WTC11 (cell line): ENCODE measurements at regions not wholly inside any gene's neighbourhood (a gene's known extent, or its start where the extent isn't known, plus 50 kb on each side); places are given as distances from the start of the nearest gene placed in this dataset.

Experiments
- ATAC-seq: fragments of 200-7000 bp; cut with Tn5 transposase; 2 replicates; pipeline ENCODE4 v1.10.0; 2021; ENCODE audit warnings: mild to moderate bottlenecking, moderate library complexity
- CTCF ChIA-PET: fragments of 300-600 bp; sonication (Branson Sonifier 250); formaldehyde crosslinking; loops from one replicate; lab custom pipeline; 2021; ENCODE audit warnings: antibody characterized with exemption; lab: Charles Lee
- POLR2A ChIA-PET: fragments of 350-600 bp; sonication (Branson Sonifier 250); formaldehyde crosslinking; loops from one replicate; lab custom pipeline; 2021; ENCODE audit warnings: antibody characterized with exemption; lab: Charles Lee
- DNase-seq: peaks from one replicate; pipeline ENCODE4 v3.0.0; 2021; ENCODE audit warnings: low spot score
- H3K27ac Mint-ChIP-seq: 2 replicates; pipeline ENCODE4 v1.8.0; 2021; ENCODE audit warnings: mixed read lengths
- H3K27me3 Mint-ChIP-seq: 2 replicates; pipeline ENCODE4 v1.8.0; 2021; ENCODE audit warnings: low read depth, mild to moderate bottlenecking, moderate library complexity, mixed read lengths
- H3K36me3 Mint-ChIP-seq: 2 replicates; pipeline ENCODE4 v1.8.0; 2021; ENCODE audit warnings: mixed read lengths
- H3K4me1 Mint-ChIP-seq: 2 replicates; pipeline ENCODE4 v1.8.0; 2022; ENCODE audit warnings: mixed read lengths
- H3K4me3 Mint-ChIP-seq: 2 replicates; pipeline ENCODE4 v1.8.0; 2021; ENCODE audit warnings: mild to moderate bottlenecking, moderate library complexity, mixed read lengths
- H3K9me3 Mint-ChIP-seq: 2 replicates; pipeline ENCODE4 v1.8.0; 2021; ENCODE audit warnings: mixed read lengths
- ATF1 ChIP-seq: sonication (generic); formaldehyde crosslinking; IDR thresholded peaks from 2 replicates; pipeline ENCODE4 v1.8.1; 2023; ENCODE audit warnings: mild to moderate bottlenecking, moderate library complexity, missing genetic modification reagents
- CBFB ChIP-seq: sonication (generic); formaldehyde crosslinking; IDR thresholded peaks from 2 replicates; pipeline ENCODE4 v1.8.1; 2022; ENCODE audit warnings: mild to moderate bottlenecking, low read depth, missing genetic modification reagents
- CREB1 ChIP-seq: sonication (generic); formaldehyde crosslinking; IDR thresholded peaks from 2 replicates; pipeline ENCODE4 v1.8.0; 2023; ENCODE audit warnings: mild to moderate bottlenecking, missing genetic modification reagents
- CREM ChIP-seq: sonication (generic); formaldehyde crosslinking; IDR thresholded peaks from 2 replicates; pipeline ENCODE4 v1.8.1; 2022; ENCODE audit warnings: mild to moderate bottlenecking, missing genetic modification reagents, moderate library complexity
- ELF4 ChIP-seq: sonication (generic); formaldehyde crosslinking; IDR thresholded peaks from 2 replicates; pipeline ENCODE4 v1.8.1; 2022; ENCODE audit warnings: low read depth, mild to moderate bottlenecking, moderate library complexity, missing genetic modification reagents
- ESRRA ChIP-seq: sonication (generic); formaldehyde crosslinking; IDR thresholded peaks from 2 replicates; pipeline ENCODE4 v1.8.1; 2022; ENCODE audit warnings: mild to moderate bottlenecking, missing genetic modification reagents, borderline replicate concordance
- FOXP1 ChIP-seq: sonication (generic); formaldehyde crosslinking; IDR thresholded peaks from 2 replicates; pipeline ENCODE4 v1.8.0; 2022; ENCODE audit warnings: missing genetic modification reagents, mild to moderate bottlenecking, moderate library complexity, borderline replicate concordance
- GRHL2 ChIP-seq: fragments of 250-450 bp; sonication (Bioruptor Pico); IDR thresholded peaks from 2 replicates; pipeline ENCODE4 v1.8.0; 2022; ENCODE audit warnings: mild to moderate bottlenecking, moderate library complexity; ENCODE audit not compliant: insufficient replicate concordance, severe bottlenecking
- MXD4 ChIP-seq: fragments of 250-450 bp; sonication (Bioruptor Pico); IDR thresholded peaks from 2 replicates; pipeline ENCODE4 v1.8.0; 2021; ENCODE audit warnings: mild to moderate bottlenecking, moderate library complexity, borderline replicate concordance
- MYBL2 ChIP-seq: sonication (generic); formaldehyde crosslinking; IDR thresholded peaks from 2 replicates; pipeline ENCODE4 v1.8.1; 2023; ENCODE audit warnings: mild to moderate bottlenecking, moderate library complexity, missing genetic modification reagents
- NFATC4 ChIP-seq: fragments of 250-450 bp; sonication (Bioruptor Pico); IDR thresholded peaks from 2 replicates; pipeline ENCODE4 v1.9.0; 2021; ENCODE audit warnings: mild to moderate bottlenecking
- NFE2L1 ChIP-seq: sonication (generic); formaldehyde crosslinking; IDR thresholded peaks from 2 replicates; pipeline ENCODE4 v1.8.1; 2023; ENCODE audit warnings: missing genetic modification reagents
- NFYB ChIP-seq: sonication (generic); formaldehyde crosslinking; conservative IDR thresholded peaks from 2 replicates; pipeline ENCODE4 v1.8.0; 2022; ENCODE audit warnings: low read depth, missing genetic modification reagents
- RELA ChIP-seq: sonication (generic); formaldehyde crosslinking; IDR thresholded peaks from 2 replicates; pipeline ENCODE4 v1.8.1; 2022; ENCODE audit warnings: missing genetic modification reagents, mild to moderate bottlenecking, borderline replicate concordance
- TEAD1 ChIP-seq: sonication (generic); formaldehyde crosslinking; IDR thresholded peaks from 2 replicates; pipeline ENCODE4 v1.8.0; 2022; ENCODE audit warnings: mild to moderate bottlenecking, missing genetic modification reagents
- ZNF121 ChIP-seq: sonication (generic); formaldehyde crosslinking; IDR thresholded peaks from 2 replicates; pipeline ENCODE4 v1.8.0; 2023; ENCODE audit warnings: missing genetic modification reagents
- ZNF219 ChIP-seq: sonication (generic); formaldehyde crosslinking; IDR thresholded peaks from 2 replicates; pipeline ENCODE4 v1.8.0; 2023; ENCODE audit warnings: missing genetic modification reagents, mild to moderate bottlenecking, borderline replicate concordance
- ZNF416 ChIP-seq: fragments of 250-450 bp; sonication (Bioruptor Pico); IDR thresholded peaks from 2 replicates; pipeline ENCODE4 v1.9.0; 2021; ENCODE audit warnings: mild to moderate bottlenecking, inconsistent platforms
- ZNF671 ChIP-seq: fragments of 250-450 bp; sonication (Bioruptor Pico); IDR thresholded peaks from 2 replicates; pipeline ENCODE4 v1.8.0; 2021; ENCODE audit warnings: mild to moderate bottlenecking
- TF ChIP-seq, protein P1 (sequence below): fragments of 250-450 bp; sonication (Bioruptor Pico); IDR thresholded peaks from 2 replicates; pipeline ENCODE4 v1.9.0; 2021; ENCODE audit warnings: mild to moderate bottlenecking
- TF ChIP-seq, protein P2 (sequence below): sonication (generic); formaldehyde crosslinking; IDR thresholded peaks from 2 replicates; pipeline ENCODE4 v1.8.1; 2023; ENCODE audit warnings: mild to moderate bottlenecking, missing genetic modification reagents, moderate library complexity
- TF ChIP-seq, protein P3 (sequence below): sonication (generic); formaldehyde crosslinking; IDR thresholded peaks from 2 replicates; pipeline ENCODE4 v1.8.0; 2023; ENCODE audit warnings: missing genetic modification reagents
- TF ChIP-seq, protein P4 (sequence below): sonication (generic); formaldehyde crosslinking; IDR thresholded peaks from 2 replicates; pipeline ENCODE4 v1.8.0; 2022; ENCODE audit warnings: mild to moderate bottlenecking, missing genetic modification reagents
- TF ChIP-seq, protein P5 (sequence below): sonication (generic); formaldehyde crosslinking; IDR thresholded peaks from 2 replicates; pipeline ENCODE4 v1.8.0; 2022; ENCODE audit warnings: mild to moderate bottlenecking, missing genetic modification reagents

DNA sequence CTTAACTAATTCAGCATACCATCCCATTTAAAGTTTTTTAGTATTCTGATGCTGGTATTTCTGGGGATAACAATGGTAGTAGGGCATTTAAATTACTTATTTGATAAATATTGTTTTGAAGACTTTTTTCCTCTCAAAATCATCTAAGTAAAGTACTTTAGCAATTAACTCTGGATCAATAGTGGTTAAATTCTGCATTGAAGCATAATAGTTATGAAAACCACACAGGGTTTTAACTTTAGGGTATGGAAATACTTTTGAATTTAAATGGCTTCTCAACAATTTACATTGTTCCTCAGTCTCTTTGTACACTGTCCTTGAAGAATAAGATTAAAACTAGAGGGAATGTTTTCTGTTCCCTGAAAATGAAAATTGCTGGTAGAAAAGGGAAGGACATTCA lies 202.6 kb upstream of the STEAP4 start:
- POLR2A ChIA-PET = no interaction called here
- TF ChIP-seq, protein P1, sequence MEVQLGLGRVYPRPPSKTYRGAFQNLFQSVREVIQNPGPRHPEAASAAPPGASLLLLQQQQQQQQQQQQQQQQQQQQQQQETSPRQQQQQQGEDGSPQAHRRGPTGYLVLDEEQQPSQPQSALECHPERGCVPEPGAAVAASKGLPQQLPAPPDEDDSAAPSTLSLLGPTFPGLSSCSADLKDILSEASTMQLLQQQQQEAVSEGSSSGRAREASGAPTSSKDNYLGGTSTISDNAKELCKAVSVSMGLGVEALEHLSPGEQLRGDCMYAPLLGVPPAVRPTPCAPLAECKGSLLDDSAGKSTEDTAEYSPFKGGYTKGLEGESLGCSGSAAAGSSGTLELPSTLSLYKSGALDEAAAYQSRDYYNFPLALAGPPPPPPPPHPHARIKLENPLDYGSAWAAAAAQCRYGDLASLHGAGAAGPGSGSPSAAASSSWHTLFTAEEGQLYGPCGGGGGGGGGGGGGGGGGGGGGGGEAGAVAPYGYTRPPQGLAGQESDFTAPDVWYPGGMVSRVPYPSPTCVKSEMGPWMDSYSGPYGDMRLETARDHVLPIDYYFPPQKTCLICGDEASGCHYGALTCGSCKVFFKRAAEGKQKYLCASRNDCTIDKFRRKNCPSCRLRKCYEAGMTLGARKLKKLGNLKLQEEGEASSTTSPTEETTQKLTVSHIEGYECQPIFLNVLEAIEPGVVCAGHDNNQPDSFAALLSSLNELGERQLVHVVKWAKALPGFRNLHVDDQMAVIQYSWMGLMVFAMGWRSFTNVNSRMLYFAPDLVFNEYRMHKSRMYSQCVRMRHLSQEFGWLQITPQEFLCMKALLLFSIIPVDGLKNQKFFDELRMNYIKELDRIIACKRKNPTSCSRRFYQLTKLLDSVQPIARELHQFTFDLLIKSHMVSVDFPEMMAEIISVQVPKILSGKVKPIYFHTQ (CRISPR knock-in tag) = no peak
- TF ChIP-seq NFE2L1 (CRISPR knock-in tag) = no peak
- TF ChIP-seq ATF1 (CRISPR knock-in tag) = no peak
- no peak for TF ChIP-seq ZNF416 (CRISPR knock-in tag)
- TF ChIP-seq FOXP1 (CRISPR knock-in tag) = no peak
- no peak for TF ChIP-seq ZNF121
- TF ChIP-seq ZNF219 (CRISPR knock-in tag) = no peak
- TF ChIP-seq, protein P2, sequence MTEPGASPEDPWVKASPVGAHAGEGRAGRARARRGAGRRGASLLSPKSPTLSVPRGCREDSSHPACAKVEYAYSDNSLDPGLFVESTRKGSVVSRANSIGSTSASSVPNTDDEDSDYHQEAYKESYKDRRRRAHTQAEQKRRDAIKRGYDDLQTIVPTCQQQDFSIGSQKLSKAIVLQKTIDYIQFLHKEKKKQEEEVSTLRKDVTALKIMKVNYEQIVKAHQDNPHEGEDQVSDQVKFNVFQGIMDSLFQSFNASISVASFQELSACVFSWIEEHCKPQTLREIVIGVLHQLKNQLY (CRISPR knock-in tag) = no peak
- CTCF ChIA-PET = no interaction called here

DNA sequence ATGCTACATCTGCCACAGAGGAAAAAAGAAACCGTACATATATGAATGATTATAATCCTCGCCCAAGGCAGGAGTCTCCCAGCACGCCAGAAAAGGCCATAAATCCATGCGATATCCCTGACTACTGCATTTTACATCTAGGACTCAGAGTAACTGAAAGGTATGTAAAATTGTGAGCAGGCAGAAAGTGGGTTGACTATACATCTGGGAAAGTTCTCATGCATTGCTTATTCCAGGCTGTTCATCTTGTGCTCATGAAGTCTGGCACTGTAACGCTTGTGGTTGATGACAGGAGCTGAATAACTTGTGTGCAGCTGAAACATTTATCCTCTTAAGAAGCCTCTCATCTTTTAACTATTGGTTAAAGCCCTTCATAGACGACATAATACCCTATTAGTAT lies 193.4 kb upstream of the STEAP4 start:
- Mint-ChIP-seq H3K9me3 (no peaks in the 10 kb centered on the region), H3K4me3 (no peak overlapping the region), H3K27me3 (no peaks in the 10 kb centered on the region), H3K36me3 (no peaks in the 10 kb centered on the region), H3K27ac (no peak overlapping the region), H3K4me1 (peaks cover 14% of the 10 kb centered on the region)
- POLR2A ChIA-PET = no interaction called here
- CTCF ChIA-PET = no interaction called here
- DNase-seq = no peak
- no peak for ATAC-seq
- no peak for TF ChIP-seq NFATC4 (CRISPR knock-in tag)

More for the DNA sequence above, 202.6 kb upstream of the STEAP4 start:
- no peaks in the 10 kb centered on the region for H3K27me3 Mint-ChIP-seq
- H3K9me3 Mint-ChIP-seq = 0 out of 2 replicates have a peak, but pooled peaks cover 3% of the 10 kb centered on the region
- no peak overlapping the region for H3K4me3 Mint-ChIP-seq
- DNase-seq (no peak), ATAC-seq (no peak)
- no peak overlapping the region for H3K27ac Mint-ChIP-seq
- no peaks in the 10 kb centered on the region for H3K4me1 Mint-ChIP-seq
- peaks cover 2% of the 10 kb centered on the region; the same call in 1 of the 2 replicates for H3K36me3 Mint-ChIP-seq

DNA sequence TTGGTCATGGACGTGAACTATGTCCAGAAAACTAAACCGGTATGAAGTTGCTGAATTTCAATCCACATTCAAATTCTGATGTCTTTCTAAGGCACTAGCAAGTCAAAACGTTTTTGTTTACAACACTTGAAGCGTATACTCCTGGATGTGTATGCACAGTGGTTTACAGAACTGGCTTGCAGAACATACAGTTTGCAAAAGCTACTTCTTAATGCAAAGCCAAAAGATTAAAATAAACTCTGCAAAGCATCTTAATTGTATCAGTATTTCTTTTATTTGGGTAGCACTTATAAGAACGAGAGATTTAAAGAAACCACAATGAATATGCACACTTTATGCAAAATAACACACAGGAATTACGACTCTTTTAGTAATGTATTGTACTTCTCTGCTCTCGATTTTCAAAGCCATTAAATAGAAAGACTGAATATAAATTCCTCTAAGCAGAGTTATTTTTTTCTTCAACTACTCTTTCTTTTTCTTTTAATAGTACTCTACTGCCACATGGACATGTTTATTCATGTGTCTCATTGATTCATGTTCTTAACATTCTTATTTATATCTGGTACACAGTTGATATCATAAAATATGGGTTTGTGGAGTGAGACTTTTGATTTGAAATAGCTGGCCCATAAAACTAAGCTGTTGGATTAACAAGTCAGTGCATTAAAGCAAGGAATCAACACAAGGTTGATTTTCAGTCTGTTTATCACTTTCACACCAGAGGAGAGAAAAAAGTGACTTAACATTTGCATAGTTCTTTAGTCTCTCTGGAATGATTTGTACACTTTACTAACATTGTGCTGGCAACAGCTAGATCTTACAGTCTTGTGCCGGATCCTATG lies 189.4 kb upstream of the STEAP4 start:
- TF ChIP-seq NFATC4 (CRISPR knock-in tag) (no peak), ZNF671 (no peak), CBFB (no peak)
- ChIA-PET CTCF (no interaction called here), POLR2A (no interaction called here)
- H3K4me1 Mint-ChIP-seq = peaks cover 20% of the 10 kb centered on the region
- H3K9me3 Mint-ChIP-seq = no peaks in the 10 kb centered on the region
- H3K36me3 Mint-ChIP-seq = no peaks in the 10 kb centered on the region
- no peak overlapping the region for H3K27ac Mint-ChIP-seq
- DNase-seq (no peak), ATAC-seq (no peak)
- no peaks in the 10 kb centered on the region for H3K27me3 Mint-ChIP-seq
- H3K4me3 Mint-ChIP-seq = no peak overlapping the region

DNA sequence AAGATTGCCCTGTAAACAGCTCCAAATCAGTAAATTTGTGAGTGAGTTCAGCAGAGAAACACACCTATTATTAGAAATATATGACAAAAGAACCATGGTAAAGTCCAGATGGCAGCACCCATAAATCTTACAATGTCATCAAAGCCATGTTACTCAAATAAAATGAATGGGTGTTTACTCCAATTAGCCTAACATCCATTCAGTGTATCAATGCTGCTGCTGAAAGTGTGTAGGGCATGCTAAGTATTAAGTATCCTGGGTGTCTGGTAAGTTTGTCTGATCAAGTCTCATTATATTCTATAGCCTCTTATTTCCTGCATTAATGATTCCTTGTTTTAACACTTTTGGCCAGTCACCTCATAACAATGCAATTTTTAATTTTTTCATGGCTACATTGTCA lies 185.5 kb upstream of the STEAP4 start:
- no peaks in the 10 kb centered on the region for H3K27me3 Mint-ChIP-seq
- TF ChIP-seq, protein P3, sequence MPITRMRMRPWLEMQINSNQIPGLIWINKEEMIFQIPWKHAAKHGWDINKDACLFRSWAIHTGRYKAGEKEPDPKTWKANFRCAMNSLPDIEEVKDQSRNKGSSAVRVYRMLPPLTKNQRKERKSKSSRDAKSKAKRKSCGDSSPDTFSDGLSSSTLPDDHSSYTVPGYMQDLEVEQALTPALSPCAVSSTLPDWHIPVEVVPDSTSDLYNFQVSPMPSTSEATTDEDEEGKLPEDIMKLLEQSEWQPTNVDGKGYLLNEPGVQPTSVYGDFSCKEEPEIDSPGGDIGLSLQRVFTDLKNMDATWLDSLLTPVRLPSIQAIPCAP (CRISPR knock-in tag) = no peak
- TF ChIP-seq, protein P4, sequence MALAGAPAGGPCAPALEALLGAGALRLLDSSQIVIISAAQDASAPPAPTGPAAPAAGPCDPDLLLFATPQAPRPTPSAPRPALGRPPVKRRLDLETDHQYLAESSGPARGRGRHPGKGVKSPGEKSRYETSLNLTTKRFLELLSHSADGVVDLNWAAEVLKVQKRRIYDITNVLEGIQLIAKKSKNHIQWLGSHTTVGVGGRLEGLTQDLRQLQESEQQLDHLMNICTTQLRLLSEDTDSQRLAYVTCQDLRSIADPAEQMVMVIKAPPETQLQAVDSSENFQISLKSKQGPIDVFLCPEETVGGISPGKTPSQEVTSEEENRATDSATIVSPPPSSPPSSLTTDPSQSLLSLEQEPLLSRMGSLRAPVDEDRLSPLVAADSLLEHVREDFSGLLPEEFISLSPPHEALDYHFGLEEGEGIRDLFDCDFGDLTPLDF (CRISPR knock-in tag) = no peak
- no peak for TF ChIP-seq TEAD1 (CRISPR knock-in tag)
- no peak for TF ChIP-seq MYBL2
- TF ChIP-seq ESRRA (CRISPR knock-in tag) = no peak
- no peak for TF ChIP-seq ATF1 (CRISPR knock-in tag)
- no peak for TF ChIP-seq RELA
- no peak for TF ChIP-seq ZNF219 (CRISPR knock-in tag)
- TF ChIP-seq MXD4 = no peak
- no peak for TF ChIP-seq ELF4
- TF ChIP-seq CREM (CRISPR knock-in tag) = no peak
- no peak for TF ChIP-seq NFYB (CRISPR knock-in tag)
- TF ChIP-seq CREB1 = no peak
- TF ChIP-seq, protein P5, sequence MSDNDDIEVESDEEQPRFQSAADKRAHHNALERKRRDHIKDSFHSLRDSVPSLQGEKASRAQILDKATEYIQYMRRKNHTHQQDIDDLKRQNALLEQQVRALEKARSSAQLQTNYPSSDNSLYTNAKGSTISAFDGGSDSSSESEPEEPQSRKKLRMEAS (CRISPR knock-in tag) = no peak
- TF ChIP-seq GRHL2 (CRISPR knock-in tag) = no peak
- H3K36me3 Mint-ChIP-seq = no peaks in the 10 kb centered on the region
- ChIA-PET POLR2A (no interaction called here), CTCF (no interaction called here)
- ATAC-seq = no peak
- no peak for DNase-seq
- no peak overlapping the region for H3K27ac Mint-ChIP-seq
- H3K4me1 Mint-ChIP-seq = peaks cover 35% of the 10 kb centered on the region
- H3K4me3 Mint-ChIP-seq = no peak overlapping the region
- H3K9me3 Mint-ChIP-seq = peaks cover 8% of the 10 kb centered on the region
